ENCODE measurements at regions not wholly inside any gene's neighbourhood (a gene's known extent, or its start where the extent isn't known, plus 50 kb on each side); places are given as distances from the start of the nearest gene placed in this dataset.

DNA sequence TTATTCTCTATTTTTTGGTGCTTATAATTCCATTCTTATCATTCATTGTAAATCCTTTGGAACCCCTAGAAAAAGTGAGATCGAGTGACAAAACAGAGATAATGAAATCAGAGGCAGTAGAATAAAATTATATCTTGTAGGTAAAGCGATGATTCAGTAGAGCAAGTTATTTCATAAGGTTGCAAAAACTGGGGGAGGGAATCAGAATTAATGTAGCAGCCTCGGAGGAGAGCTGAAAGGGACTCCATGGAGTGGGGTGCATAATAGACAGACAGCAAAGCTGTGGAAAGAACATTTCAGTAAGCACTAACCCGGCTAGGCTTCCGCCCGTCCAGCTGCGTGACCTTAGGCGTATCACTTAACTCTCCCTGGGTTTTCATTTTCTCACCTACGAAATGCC is 289.7 kb downstream of the EN1 start:
- no peak for DNase-seq

DNA sequence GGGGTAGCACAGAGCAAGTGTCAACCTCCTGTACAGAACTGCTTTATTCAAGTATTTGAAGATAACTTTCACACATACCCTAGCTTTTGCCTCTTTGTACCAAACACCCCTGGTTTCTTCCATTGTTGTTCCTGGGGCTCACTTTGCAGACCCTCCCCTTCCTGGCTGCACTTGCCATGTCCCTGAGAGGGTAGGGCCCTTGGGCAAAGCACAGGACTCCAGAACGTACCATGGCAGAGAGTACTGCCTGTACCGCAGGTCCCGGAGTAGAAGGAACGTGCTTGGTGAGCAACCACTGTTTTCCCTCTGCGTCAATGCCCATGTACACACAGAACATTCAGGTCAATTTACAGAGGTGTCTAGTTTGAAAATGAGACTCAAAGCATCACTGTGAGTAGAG is 290.4 kb downstream of the EN1 start:
- DNase-seq = no peak

GRCh38 chr2:118554616-118555015 is 292.8 kb downstream of the EN1 start:
- no peak for DNase-seq

- no peak for DNase-seq
Observed at GRCh38 chr2:118549503-118549902, 297.9 kb downstream of the EN1 start.

DNA sequence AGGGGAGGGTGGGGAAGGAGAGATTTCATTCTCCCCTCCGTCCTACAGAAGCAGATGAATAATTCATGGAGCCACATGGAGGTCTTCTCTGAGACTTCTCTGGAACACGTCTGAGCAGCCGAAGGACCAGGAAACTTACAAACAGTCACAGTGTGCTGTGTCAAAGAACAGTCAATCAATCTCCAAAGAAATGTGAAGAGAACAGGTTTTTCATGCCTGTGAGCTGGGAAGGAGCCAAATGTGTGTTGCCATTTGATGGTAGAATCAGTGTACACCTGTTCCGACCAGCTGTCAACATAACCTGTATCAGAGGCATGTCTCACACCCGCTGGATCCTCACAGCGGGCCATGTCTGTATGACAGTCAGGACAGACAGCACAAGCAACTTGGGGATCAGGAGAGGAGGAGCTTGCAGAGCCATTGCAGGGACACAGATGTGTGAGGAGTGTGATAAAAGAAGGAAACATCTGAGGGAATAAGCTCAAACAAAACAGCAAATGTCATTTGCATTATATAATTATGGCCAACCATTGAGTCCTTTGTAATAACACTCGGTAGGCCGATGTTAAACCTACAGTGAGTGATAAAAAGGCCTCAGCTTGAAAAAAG is 298.5 kb downstream of the EN1 start:
- peak; percentile 22 for DNase-seq

DNA sequence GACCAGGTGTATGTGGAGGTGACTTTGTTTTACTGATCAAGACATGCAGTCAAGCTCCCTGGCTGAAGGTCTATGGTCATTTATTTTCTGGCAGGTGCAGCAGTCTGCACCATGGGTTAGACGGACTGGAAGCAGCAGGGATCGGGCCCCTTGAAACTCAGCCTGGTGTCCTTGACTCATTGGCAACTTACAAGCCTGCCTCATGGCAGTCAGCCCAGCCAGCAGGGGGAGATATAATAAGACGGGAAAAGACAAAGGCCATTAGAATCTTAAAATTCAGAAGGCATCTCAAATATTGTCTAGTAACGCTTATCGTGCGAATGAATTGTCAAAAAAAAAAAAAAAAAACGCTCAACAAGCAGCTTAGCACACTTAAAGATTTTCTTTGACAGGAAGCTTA is 308.2 kb downstream of the EN1 start:
- DNase-seq = no peak

- DNase-seq = no peak
Observed at GRCh38 chr2:118536306-118536705, 311.1 kb downstream of the EN1 start.

DNA sequence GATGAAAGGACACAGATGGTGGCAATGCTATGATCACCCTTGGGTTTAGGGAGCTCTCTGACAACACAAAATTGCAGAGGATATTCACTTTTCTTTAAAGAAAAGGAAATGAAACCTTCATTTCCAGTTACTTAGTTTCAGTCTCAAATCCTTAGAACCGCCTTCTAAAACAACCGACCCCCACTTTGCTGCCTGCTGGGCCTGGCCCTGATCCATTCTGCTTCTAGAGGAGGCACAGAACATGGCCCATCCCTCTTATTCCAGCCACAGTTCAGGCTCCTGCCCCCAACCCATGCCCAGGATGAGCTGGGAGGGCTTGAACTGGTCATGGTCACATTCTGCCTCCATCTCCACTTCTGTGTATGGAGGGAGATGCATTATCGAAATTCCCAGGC is 311.6 kb downstream of the EN1 start:
- DNase-seq = no peak

DNA sequence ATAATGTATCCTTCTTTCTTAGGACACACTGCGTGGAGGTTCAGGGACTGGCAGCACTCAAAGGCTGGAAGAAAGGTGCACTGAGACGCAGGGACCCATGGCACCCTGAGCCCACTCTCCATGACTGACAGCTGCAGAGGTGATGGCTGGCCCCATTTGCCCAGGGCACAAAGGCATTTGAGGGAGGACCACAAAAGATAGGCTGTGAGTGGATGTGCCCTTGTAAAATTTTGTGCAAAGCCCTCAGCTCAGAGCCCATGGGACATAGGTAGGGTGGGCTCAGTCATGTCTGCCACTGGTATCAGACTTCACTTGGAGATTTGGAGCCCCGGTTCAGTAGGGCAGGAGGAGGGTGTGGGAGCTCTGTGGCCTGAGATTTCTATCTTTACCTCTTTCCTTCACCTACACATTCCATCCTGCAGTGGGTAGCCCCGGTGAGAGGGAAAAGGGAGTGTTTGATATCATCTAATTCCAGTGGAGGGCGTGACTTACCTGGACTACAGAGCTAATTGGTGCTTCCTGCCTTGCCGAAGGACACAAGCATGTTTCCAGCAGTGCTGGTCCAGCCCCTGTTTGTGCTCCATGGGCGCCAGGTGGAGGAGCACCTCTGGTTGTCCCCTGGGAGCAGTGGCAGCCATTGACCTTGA is 312.2 kb downstream of the EN1 start:
- no peak for DNase-seq

DNA sequence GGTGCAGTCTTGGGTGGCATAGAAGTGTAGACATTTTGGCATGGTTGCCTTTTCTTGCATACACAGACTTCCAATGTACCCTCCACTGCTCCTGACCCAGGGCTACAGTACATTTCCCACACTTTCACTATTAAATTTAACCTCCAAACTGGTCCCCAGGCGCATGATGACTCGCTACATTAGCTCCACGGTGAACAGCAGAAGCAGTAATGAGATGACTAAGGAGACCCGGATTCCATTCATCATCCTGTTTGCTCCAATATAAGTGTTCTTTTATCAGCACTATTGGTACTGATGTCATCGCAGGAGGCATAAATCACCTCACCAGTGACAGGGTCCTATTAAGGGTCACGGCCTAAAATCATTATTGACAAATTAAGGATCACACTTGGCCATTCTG is 316.5 kb downstream of the EN1 start:
- DNase-seq = no peak

- DNase-seq = no peak
Observed at GRCh38 chr2:118529908-118530599, 317.4 kb downstream of the EN1 start.

DNA sequence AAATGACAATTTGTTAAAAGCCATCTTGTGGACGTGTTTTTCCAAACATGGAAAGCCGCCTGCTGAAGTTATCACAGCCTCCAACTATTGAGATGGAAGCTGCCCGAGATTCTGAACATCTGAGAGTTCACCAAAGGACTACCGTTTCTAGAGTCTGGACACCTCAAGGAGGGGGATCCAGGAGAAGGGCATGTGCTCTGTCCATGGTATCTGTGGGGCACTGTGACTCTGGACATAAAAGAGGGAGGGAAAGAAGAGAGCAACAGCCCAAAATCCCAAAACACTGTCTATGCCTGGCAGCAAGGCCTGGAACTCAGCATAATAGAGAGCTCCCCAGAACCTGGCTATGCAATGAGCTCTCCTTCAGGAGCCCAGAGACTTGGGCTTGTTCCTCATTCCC is 319.9 kb downstream of the EN1 start:
- no peak for DNase-seq

GRCh38 chr2:118525346-118525745 is 322.1 kb downstream of the EN1 start:
- no peak for DNase-seq

DNA sequence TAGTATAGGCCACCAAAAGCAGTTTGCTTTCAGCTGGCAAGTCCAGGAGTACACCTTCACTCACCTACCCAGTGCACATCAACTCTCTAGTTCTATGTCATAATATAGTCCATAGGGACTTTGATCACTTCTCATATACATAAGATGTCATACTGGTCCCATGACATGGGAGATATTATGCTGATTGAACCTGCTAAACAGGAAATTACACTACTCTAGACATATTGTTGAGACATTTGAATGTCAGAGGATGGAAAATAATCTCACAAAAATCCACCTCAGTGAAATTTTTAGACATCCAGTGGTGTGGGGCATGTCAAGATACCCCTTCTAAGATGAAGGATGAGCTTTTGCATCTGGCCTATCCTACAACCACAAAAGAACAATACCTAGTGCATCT is 322.5 kb downstream of the EN1 start:
- DNase-seq = no peak

GRCh38 chr2:118523761-118524160 is 323.7 kb downstream of the EN1 start:
- no peak for DNase-seq

DNA sequence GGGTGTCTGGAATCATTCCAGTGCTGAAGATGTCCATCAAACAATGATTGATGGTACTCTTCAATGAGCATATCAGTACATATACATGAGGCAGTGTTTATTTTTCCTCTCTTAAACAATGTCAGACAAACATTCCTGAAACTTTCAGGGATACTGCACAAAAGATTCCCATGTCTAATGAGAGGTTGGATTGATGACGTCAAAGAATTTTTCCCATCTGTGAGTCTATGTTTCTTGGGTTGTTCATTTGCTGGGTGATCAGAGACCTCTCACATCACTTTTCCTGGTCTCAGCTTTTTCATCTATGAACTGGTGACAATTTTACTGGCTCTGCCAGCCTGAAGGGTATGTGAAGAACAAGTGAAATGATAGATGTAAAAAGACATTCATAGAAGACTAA is 325.5 kb downstream of the EN1 start:
- DNase-seq = no peak

DNA sequence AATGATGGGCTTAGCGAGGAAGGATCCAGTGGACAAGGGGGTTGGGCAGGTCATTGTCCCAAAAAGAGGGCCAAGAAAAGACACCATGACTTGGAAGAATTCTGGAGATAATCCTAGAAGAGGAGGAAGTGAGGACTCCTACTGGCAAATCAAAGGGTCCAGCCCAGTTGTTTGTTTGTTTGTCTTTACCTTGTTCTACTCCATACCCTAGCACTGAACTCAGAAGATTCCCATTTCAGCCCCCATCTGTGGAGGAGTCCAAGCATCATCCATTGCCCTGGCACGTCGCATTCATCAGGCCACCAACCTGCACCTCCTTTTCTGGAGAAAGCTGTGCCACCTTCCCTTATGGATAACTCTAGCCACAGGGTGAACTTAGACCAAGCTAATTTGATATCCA is 326.2 kb downstream of the EN1 start:
- no peak for DNase-seq

GRCh38 chr2:118520246-118520645 is 327.2 kb downstream of the EN1 start:
- no peak for DNase-seq

DNA sequence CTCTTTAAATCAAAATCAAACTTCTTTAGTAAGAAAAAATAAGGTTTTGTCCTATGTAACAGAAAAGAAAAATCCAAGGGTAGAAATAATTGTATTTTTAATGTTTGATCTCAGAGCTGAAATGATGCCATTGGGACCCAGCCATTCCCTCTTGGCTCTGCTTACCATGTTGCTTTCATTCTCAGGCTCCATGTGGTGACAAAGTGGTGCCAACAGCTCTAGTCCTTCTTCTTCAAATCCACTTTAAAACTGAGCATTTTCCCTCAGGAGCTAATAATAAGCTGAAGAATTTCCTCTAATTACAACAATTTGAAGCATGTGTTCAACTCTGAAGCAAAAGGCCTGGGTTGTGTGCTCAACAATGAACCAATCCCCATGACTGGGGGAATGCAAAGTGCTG is 327.9 kb downstream of the EN1 start:
- DNase-seq = no peak

DNA sequence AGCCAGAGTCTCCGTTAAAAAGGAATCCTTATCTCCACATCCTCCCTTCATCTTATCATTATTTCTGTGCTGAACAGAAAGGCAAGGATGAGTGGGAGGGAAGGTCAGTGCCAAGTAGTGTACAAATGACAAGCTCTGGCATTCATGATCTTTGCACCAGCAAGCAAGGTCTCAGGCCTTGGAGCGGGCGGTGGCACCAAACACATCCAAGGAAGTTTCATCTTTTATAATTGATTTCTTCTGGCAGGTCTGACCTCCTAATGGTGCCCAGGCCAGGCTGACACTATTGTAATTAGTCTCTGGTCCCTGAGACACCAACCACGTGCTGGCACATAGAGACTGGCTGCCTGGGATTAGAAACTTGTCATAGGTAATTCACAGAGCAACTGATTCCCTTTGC is 336.6 kb downstream of the EN1 start:
- no peak for DNase-seq

DNA sequence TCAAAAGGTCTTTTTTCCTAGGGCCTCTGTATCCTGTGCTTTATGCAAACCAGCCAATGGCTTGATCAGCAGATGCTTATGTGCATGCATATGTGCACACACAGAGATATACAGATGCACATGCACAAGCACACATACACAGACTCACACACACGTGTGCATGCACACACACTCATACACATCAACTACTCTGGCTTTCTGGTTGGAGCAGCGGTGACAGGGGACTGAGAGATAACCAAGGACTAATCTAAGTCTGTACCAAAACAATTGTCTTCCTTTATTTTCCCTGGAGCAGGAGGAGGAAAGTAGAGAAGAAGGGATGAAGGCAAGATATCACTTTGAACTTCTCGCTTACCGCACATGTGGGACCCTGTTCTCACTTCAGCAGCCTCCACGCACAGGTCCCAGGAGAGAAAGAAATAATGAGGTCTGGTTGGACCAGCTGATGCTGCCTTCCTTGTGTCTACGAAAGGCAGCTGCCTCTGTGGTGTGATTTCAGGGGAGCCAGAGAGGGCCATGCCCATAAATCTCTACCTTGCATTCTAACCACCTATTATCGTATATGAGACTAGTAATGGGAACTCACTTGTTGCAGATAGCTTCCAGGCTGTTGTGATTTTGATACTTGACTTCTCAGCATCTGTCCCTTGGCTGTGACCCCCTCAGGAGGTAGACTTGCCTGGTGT is 338.0 kb downstream of the EN1 start:
- DNase-seq = no peak

DNA sequence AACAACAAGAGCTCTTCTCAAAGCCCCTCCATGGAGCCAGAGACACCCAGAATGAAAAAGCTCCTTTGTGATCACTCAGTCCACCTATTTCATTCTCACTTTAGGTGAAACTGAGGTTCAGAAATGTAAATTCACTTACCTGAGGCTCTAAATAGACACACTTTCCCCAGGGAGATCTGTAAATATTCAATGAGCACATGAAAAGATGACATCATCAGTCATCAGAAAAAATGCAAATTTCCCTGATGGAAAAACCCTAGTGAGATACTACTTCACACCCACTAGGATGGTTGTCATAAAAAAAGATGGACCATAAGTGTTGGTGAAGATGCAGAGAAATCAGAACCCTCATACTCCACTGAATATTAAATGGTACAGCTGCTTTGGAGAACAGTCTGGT is 339.2 kb downstream of the EN1 start:
- DNase-seq = no peak

DNA sequence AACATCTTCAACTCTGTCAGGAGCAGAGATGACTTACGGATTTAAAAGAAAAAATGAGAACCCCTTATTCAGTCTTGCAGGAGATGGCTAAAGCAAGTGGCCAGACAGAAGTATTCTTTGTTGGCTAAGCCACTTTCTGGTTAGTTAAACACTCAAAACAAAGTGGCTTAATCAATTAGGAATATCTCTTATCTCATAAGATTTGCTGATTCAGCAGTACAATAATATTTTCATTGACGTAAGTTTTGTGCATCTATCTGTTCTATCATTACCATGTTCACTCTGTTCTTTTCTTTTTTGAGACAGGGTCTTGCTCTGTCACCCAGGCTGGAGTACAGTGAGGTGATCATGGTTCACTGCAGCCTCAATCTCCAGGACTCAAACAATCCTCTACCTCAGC is 342.0 kb downstream of the EN1 start:
- no peak for DNase-seq

DNA sequence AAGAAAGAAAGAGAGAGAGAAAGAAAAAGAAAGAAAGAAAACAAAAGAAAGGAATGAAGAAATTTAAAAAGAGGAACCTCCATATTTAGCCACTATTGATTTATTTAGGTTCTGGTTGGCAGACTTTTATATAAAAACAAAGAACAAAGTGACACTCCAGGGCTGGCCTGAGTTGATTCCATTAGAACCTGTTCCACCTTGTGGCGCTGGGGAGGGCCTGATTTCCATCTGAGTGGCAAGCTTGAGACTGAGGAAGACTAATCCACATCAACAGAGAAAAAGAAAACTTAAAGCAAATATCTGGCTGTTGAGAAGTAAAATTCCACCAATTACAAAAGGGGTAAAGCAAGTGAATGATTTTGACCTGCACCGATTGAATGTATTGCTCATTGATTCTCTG is 345.3 kb downstream of the EN1 start:
- no peak for DNase-seq
